ENCODE measurements at regions not wholly inside any gene's neighbourhood (a gene's known extent, or its start where the extent isn't known, plus 50 kb on each side); places are given as distances from the start of the nearest gene placed in this dataset.

DNA sequence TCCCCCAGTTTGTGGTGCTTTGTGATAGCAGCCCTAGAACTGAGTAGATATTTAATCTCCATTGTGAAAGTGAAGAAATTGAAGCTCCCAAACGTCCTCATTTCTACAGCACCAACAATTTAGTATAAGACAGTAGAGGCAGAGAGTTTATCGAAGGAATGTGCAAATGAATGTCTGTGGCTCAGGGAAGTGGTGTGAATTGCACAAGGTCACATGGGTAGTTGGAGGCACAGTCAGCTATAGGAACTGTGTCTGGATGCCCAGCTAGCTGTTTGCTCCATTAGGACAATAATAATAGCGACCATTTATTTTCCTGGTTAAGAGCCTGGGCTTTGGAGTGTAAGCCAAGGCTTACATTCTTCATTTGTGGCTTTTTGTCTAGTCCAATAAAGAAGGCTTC lies 144.4 kb upstream of the USP24 start:
- TF ChIP-seq, protein P1, sequence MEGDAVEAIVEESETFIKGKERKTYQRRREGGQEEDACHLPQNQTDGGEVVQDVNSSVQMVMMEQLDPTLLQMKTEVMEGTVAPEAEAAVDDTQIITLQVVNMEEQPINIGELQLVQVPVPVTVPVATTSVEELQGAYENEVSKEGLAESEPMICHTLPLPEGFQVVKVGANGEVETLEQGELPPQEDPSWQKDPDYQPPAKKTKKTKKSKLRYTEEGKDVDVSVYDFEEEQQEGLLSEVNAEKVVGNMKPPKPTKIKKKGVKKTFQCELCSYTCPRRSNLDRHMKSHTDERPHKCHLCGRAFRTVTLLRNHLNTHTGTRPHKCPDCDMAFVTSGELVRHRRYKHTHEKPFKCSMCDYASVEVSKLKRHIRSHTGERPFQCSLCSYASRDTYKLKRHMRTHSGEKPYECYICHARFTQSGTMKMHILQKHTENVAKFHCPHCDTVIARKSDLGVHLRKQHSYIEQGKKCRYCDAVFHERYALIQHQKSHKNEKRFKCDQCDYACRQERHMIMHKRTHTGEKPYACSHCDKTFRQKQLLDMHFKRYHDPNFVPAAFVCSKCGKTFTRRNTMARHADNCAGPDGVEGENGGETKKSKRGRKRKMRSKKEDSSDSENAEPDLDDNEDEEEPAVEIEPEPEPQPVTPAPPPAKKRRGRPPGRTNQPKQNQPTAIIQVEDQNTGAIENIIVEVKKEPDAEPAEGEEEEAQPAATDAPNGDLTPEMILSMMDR (IDR thresholded peaks at IDR 0.05) = no peak
- TF ChIP-seq POLR2A (IDR thresholded peaks at IDR 0.05) = no peak
